Liver (tissue), 8 donors: ENCODE measurements at regions not wholly inside any gene's neighbourhood (a gene's known extent, or its start where the extent isn't known, plus 50 kb on each side); places are given as distances from the start of the nearest gene placed in this dataset.
A peak's percentile ranks its signal among the peaks of the same experiment; 100 is the strongest.

ENCODE experiments used
- DNase-seq: peaks from one replicate; pipeline ENCODE4 v3.0.0-alpha.2; 2017; ENCODE audit warnings: low spot score
- H3K27ac ChIP-seq, 2 donors: one replicate each; pipeline ENCODE4 v1.7.0; 2013; ENCODE audit warnings: inconsistent platforms in 2 of 2, low read length in 2 of 2, control low read depth in 1 of 2, low read depth in 1 of 2, mild to moderate bottlenecking in 1 of 2
- H3K27me3 ChIP-seq, 4 donors: one replicate each; pipeline versions ENCODE4 v1.6.1 to v1.7.0; 2013; ENCODE audit warnings: low read length in 3 of 4, inconsistent platforms in 1 of 4, mild to moderate bottlenecking in 1 of 4, moderate library complexity in 1 of 4; ENCODE audit not compliant: control insufficient read depth in 4 of 4, insufficient read depth in 4 of 4
- H3K36me3 ChIP-seq, 4 donors: one replicate each; pipeline versions ENCODE4 v1.6.1 to v1.7.0; 2013; ENCODE audit warnings: low read length in 3 of 4, mild to moderate bottlenecking in 3 of 4, low read depth in 1 of 4, moderate library complexity in 1 of 4; ENCODE audit not compliant: control insufficient read depth in 4 of 4, insufficient read depth in 3 of 4
- H3K4me1 ChIP-seq, 4 donors: one replicate each; pipeline versions ENCODE4 v1.6.1 to v1.7.0; 2013; ENCODE audit warnings: low read length in 3 of 4, mild to moderate bottlenecking in 3 of 4, moderate library complexity in 1 of 4; ENCODE audit not compliant: control insufficient read depth in 4 of 4, insufficient read depth in 4 of 4
- H3K4me3 ChIP-seq, 3 donors: one replicate each; pipeline versions ENCODE4 v1.6.1 to v1.7.0; 2013; ENCODE audit warnings: low read length in 3 of 3, control low read depth in 1 of 3, low read depth in 1 of 3, mild to moderate bottlenecking in 1 of 3
- H3K9ac ChIP-seq, 2 donors: one replicate each; pipeline ENCODE4 v1.7.0; 2013; ENCODE audit warnings: low read length in 2 of 2, mild to moderate bottlenecking in 2 of 2, moderate library complexity in 2 of 2, control low read depth in 1 of 2, low read depth in 1 of 2
- H3K9me3 ChIP-seq, 4 donors: one replicate each; pipeline versions ENCODE4 v1.6.1 to v1.7.0; 2013; ENCODE audit warnings: low read length in 3 of 4; ENCODE audit not compliant: control insufficient read depth in 4 of 4
- ATF3 ChIP-seq: IDR thresholded peaks from 2 replicates; pipeline ENCODE4 v1.6.1; 2016; ENCODE audit warnings: antibody characterized with exemption
- CTCF ChIP-seq: fragments of 150-350 bp; IDR thresholded peaks from 2 replicates; pipeline ENCODE4 v1.5.1; 2017; ENCODE audit warnings: improper control_type of control experiment, low read depth, low read length; ENCODE audit not compliant: missing input control
- FOXA1 ChIP-seq: IDR thresholded peaks from 2 replicates; pipeline ENCODE4 v1.6.1; 2016; ENCODE audit warnings: antibody characterized with exemption
- GABPA ChIP-seq, 2 donors: IDR thresholded peaks in 1 of 2; conservative IDR thresholded peaks in 1 of 2; 2 replicates each; pipeline ENCODE4 v1.6.1; 2016; ENCODE audit warnings: antibody characterized with exemption in 2 of 2, mild to moderate bottlenecking in 1 of 2, moderate library complexity in 1 of 2
- HNF4A ChIP-seq, 2 donors: conservative IDR thresholded peaks; 2 replicates each; pipeline ENCODE4 v1.6.1; 2016; ENCODE audit warnings: antibody characterized with exemption in 2 of 2, mild to moderate bottlenecking in 2 of 2
- HNF4G ChIP-seq: IDR thresholded peaks from 2 replicates; pipeline ENCODE4 v1.6.1; 2016; ENCODE audit warnings: antibody characterized with exemption
- JUND ChIP-seq, 2 donors: IDR thresholded peaks; 2 replicates each; pipeline ENCODE4 v1.6.1; 2016; ENCODE audit warnings: antibody characterized with exemption in 2 of 2
- MAX ChIP-seq: IDR thresholded peaks from 2 replicates; pipeline ENCODE4 v1.6.1; 2016; ENCODE audit warnings: antibody characterized with exemption
- NR2F2 ChIP-seq: IDR thresholded peaks from 2 replicates; pipeline ENCODE4 v1.6.1; 2016; ENCODE audit warnings: antibody characterized with exemption
- RAD21 ChIP-seq, 2 donors: IDR thresholded peaks; 2 replicates each; pipeline ENCODE4 v1.6.1; 2016; ENCODE audit warnings: antibody characterized with exemption in 2 of 2, mild to moderate bottlenecking in 2 of 2
- REST ChIP-seq: IDR thresholded peaks from 2 replicates; pipeline ENCODE4 v1.6.1; 2016; ENCODE audit warnings: antibody characterized with exemption, mild to moderate bottlenecking
- RXRA ChIP-seq, 2 donors: IDR thresholded peaks; 2 replicates each; pipeline ENCODE4 v1.6.1; 2017 to 2018; ENCODE audit warnings: antibody characterized with exemption in 2 of 2, mild to moderate bottlenecking in 1 of 2
- SP1 ChIP-seq: IDR thresholded peaks from 2 replicates; pipeline ENCODE4 v1.6.1; 2018; ENCODE audit warnings: antibody characterized with exemption, mild to moderate bottlenecking
- YY1 ChIP-seq: IDR thresholded peaks from 2 replicates; pipeline ENCODE4 v1.6.1; 2016; ENCODE audit warnings: antibody characterized with exemption, mild to moderate bottlenecking
- WGBS: extraction: QIAGEN DNeasy Blood & Tissue Kit; methylation state at CpG from one replicate; pipeline ENCODE4 v1.1.7; 2013; 5-methylcytosine and 5-hydroxymethylcytosine counted together
- TF ChIP-seq, protein P1 (sequence below): IDR thresholded peaks from 2 replicates; pipeline ENCODE4 v1.6.1; 2016; ENCODE audit warnings: antibody characterized with exemption
- donor health status: healthy.
- donor health status: healthy.
- donor health status: healthy.
- donor health status: healthy.
- donor health status: healthy.

GRCh38 chr1:82099170-82099569 lies 298.4 kb downstream of the ADGRL2 start (continued):
- TF ChIP-seq, protein P1, sequence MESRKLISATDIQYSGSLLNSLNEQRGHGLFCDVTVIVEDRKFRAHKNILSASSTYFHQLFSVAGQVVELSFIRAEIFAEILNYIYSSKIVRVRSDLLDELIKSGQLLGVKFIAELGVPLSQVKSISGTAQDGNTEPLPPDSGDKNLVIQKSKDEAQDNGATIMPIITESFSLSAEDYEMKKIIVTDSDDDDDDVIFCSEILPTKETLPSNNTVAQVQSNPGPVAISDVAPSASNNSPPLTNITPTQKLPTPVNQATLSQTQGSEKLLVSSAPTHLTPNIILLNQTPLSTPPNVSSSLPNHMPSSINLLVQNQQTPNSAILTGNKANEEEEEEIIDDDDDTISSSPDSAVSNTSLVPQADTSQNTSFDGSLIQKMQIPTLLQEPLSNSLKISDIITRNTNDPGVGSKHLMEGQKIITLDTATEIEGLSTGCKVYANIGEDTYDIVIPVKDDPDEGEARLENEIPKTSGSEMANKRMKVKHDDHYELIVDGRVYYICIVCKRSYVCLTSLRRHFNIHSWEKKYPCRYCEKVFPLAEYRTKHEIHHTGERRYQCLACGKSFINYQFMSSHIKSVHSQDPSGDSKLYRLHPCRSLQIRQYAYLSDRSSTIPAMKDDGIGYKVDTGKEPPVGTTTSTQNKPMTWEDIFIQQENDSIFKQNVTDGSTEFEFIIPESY, result no peak
- TF ChIP-seq HNF4A (conservative IDR thresholded peaks at IDR 0.05) (no peak), SP1 (no peak), CTCF (no peak)

DNA sequence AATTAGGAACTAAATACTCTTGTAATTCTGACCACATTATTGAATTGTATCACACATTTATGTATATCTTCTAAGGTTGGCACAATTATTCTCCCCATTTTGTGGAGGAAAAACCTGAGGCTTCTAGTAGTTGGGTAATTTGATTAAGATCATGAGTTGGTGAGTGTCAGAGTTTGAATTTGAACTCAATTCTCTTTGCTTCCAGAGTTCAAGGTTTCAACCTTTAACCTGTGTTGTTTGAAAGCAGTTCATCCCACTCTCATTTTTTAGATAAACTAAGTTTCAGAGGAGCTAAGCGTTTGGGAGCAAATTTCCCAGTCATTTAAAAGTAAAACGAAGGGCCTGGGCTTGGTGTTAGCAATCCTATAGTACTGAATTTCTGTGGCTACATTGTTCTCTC lies 293.4 kb downstream of the ADGRL2 start:
- 38% methylated on average over 2 of the region's 2 CpGs for WGBS
- Histone ChIP-seq H3K27me3 (no peaks in the 10 kb centered on the region), H3K4me1 (no peaks in the 10 kb centered on the region), H3K27ac (no peak overlapping the region), H3K9me3 (no peaks in the 10 kb centered on the region), H3K9ac (no peak overlapping the region), H3K4me3 (no peak overlapping the region), H3K36me3 (no peaks in the 10 kb centered on the region)
- TF ChIP-seq CTCF (no peak), SP1 (no peak), HNF4A (conservative IDR thresholded peaks at IDR 0.05) (peak; percentile 20 to 54), FOXA1 (no peak), RXRA (IDR thresholded peaks at IDR 0.05) (peak in 1 of 2 donors; percentile 39), GABPA (IDR thresholded peaks at IDR 0.05 in 1 of 2, conservative IDR thresholded peaks at IDR 0.05 in 1 of 2) (no peak), HNF4G (no peak), ATF3 (no peak), RAD21 (IDR thresholded peaks at IDR 0.05) (no peak)
- TF ChIP-seq, protein P1, result no peak
- DNase-seq, result no peak

DNA sequence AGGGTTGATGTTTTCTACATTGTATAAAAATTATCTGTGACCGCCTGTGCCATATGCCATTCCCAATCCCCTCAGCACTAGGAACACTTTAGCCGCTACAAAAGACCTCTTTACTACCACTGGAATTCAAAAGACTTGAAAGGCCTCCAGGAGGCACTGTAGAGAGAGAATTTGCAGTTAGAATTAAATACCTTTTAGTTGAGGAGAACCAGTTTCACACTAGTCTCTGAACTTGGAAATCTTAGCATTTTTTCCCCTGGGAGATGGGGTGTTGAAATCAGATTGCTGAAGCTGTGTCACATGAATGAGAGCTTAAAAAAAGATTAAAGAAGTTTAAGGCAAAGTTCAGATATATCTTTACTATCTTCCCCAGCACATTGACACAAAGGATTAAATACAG lies 291.0 kb downstream of the ADGRL2 start:
- Histone ChIP-seq H3K36me3 (no peaks in the 10 kb centered on the region), H3K27me3 (no peaks in the 10 kb centered on the region), H3K27ac (no peak overlapping the region), H3K4me3 (no peak overlapping the region), H3K9ac (no peak overlapping the region), H3K9me3 (no peaks in the 10 kb centered on the region), H3K4me1 (no peaks in the 10 kb centered on the region)
- WGBS, result 93% methylated on average over 2 of the region's 2 CpGs
- DNase-seq, result no peak
- no peak for TF ChIP-seq REST
- no peak for TF ChIP-seq FOXA1
- TF ChIP-seq, protein P1, result no peak
- no peak for TF ChIP-seq HNF4G
- no peak for TF ChIP-seq JUND (IDR thresholded peaks at IDR 0.05)
- no peak for TF ChIP-seq RXRA (IDR thresholded peaks at IDR 0.05)
- no peak for TF ChIP-seq MAX
- TF ChIP-seq NR2F2, result no peak
- no peak for TF ChIP-seq YY1
